Activated B cell treated with CpG ODN at 0.5 μM for 24 hours (primary cell): ENCODE measurements at regions not wholly inside any gene's neighbourhood (a gene's known extent, or its start where the extent isn't known, plus 50 kb on each side); places are given as distances from the start of the nearest gene placed in this dataset.

Experiments
- ATAC-seq: fragments of 200-7000 bp; cut with Tn5 transposase; one replicate; pipeline ENCODE4 v1.10.0; 2021; ENCODE audit warnings: low read depth, mild to moderate bottlenecking, moderate library complexity
- CTCF ChIA-PET: fragments of 350-600 bp; sonication (Branson Sonifier 250); formaldehyde crosslinking; loops from one replicate; lab custom pipeline; 2021; ENCODE audit warnings: antibody characterized with exemption; lab: Charles Lee
- POLR2A ChIA-PET: fragments of 350-600 bp; sonication (Branson Sonifier 250); formaldehyde crosslinking; loops from one replicate; lab custom pipeline; 2021; ENCODE audit warnings: antibody characterized with exemption; lab: Charles Lee
- DNase-seq: peaks from one replicate; pipeline ENCODE4 v3.0.0; 2022
- H3K27ac Mint-ChIP-seq: one replicate; pipeline ENCODE4 v1.8.0; 2020; ENCODE audit warnings: mixed read lengths
- H3K27me3 Mint-ChIP-seq: one replicate; pipeline ENCODE4 v1.8.0; 2021; ENCODE audit warnings: mixed read lengths
- H3K36me3 Mint-ChIP-seq: one replicate; pipeline ENCODE4 v1.8.0; 2021; ENCODE audit warnings: low read depth, mixed read lengths
- H3K4me1 Mint-ChIP-seq: one replicate; pipeline ENCODE4 v1.8.0; 2021; ENCODE audit warnings: mixed read lengths
- H3K4me3 Mint-ChIP-seq: one replicate; pipeline ENCODE4 v1.8.0; 2020; ENCODE audit warnings: mild to moderate bottlenecking, mixed read lengths
- H3K9me3 Mint-ChIP-seq: one replicate; pipeline ENCODE4 v1.8.0; 2020; ENCODE audit warnings: mixed read lengths
- intact Hi-C: fragments of 100-400 bp; cut with micrococcal nuclease; formaldehyde crosslinking; loops from one replicate; pipeline ENCODE4 v1.15.1; 2024
- TF ChIP-seq, protein P1 (sequence below): fragments of 200-600 bp; IDR thresholded peaks from one replicate; pipeline ENCODE4 v1.8.0; 2022; ENCODE audit warnings: antibody characterized with exemption, mild to moderate bottlenecking

DNA sequence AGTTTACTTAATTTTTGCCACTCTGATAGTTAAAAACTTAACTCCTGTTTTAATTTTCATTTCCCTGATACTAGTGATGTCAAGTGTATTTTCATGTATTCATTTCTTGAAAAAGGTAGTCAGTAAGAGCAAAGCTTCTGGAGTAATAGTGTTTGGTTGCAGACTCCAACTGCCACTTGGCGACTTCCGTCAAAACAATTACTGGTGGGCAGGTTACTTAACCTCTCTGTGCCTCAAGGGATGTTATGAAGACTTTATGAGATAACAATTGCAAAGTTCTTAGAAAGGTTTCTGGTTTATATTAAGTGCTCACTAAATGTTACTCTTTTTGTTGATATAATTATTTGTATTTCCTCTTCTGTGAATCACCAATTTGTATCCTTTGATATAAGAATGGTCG is 129.7 kb downstream of the NFKBIZ start:
- Mint-ChIP-seq H3K9me3 (no peaks in the 10 kb centered on the region), H3K27me3 (no peaks in the 10 kb centered on the region), H3K4me3 (no peak overlapping the region), H3K4me1 (peaks cover 23% of the 10 kb centered on the region), H3K27ac (no peak overlapping the region), H3K36me3 (no peaks in the 10 kb centered on the region)
- CTCF ChIA-PET = no interaction called here
- TF ChIP-seq, protein P1, sequence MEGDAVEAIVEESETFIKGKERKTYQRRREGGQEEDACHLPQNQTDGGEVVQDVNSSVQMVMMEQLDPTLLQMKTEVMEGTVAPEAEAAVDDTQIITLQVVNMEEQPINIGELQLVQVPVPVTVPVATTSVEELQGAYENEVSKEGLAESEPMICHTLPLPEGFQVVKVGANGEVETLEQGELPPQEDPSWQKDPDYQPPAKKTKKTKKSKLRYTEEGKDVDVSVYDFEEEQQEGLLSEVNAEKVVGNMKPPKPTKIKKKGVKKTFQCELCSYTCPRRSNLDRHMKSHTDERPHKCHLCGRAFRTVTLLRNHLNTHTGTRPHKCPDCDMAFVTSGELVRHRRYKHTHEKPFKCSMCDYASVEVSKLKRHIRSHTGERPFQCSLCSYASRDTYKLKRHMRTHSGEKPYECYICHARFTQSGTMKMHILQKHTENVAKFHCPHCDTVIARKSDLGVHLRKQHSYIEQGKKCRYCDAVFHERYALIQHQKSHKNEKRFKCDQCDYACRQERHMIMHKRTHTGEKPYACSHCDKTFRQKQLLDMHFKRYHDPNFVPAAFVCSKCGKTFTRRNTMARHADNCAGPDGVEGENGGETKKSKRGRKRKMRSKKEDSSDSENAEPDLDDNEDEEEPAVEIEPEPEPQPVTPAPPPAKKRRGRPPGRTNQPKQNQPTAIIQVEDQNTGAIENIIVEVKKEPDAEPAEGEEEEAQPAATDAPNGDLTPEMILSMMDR = no peak
- POLR2A ChIA-PET = no interaction called here
- no peak for ATAC-seq
- DNase-seq = no peak
- intact Hi-C loops = no loop called here

- no peaks in the 10 kb centered on the region for H3K9me3 Mint-ChIP-seq
- POLR2A ChIA-PET = interaction anchor here (0.9 to 1.2 kb wide), 2 partner anchors 8 to 35 kb away, joined by 3 to 4 read pairs; no protein-coding TSS in a partner anchor
- DNase-seq = no peak
- no peaks in the 10 kb centered on the region for H3K27me3 Mint-ChIP-seq
- ATAC-seq = no peak
- CTCF ChIA-PET = interaction anchor here (1.0 kb wide), 1 partner anchor 245 kb away, joined by 4 read pairs; no protein-coding TSS in a partner anchor
- H3K4me1 Mint-ChIP-seq = peaks cover 22% of the 10 kb centered on the region
- H3K36me3 Mint-ChIP-seq = no peaks in the 10 kb centered on the region
- no peak overlapping the region for H3K27ac Mint-ChIP-seq
- intact Hi-C loops = no loop called here
- no peak overlapping the region for H3K4me3 Mint-ChIP-seq
- TF ChIP-seq, protein P1 = no peak
These were observed 135.0 kb downstream of the NFKBIZ start for GRCh38 chr3:101984356-101984755.

GRCh38 chr3:101988596-101988995 is 139.3 kb downstream of the NFKBIZ start:
- intact Hi-C loops = loop anchor here (1.0 to 5.0 kb wide), 7 partner anchors 12 to 236 kb away; no protein-coding TSS in a partner anchor
- H3K27me3 Mint-ChIP-seq = no peaks in the 10 kb centered on the region
- no peaks in the 10 kb centered on the region for H3K9me3 Mint-ChIP-seq
- H3K27ac Mint-ChIP-seq = peak overlapping the region; percentile 75
- ChIA-PET POLR2A (interaction anchor here (0.8 to 2.2 kb wide), 4 partner anchors 52 to 161 kb away, joined by 3 to 9 read pairs (median 4); partner anchors contain the start of gene NFKBIZ), CTCF (no interaction called here)
- DNase-seq (no peak), ATAC-seq (peak; percentile 36)
- TF ChIP-seq, protein P1 = no peak
- H3K36me3 Mint-ChIP-seq = no peaks in the 10 kb centered on the region
- no peak overlapping the region for H3K4me3 Mint-ChIP-seq
- H3K4me1 Mint-ChIP-seq = peaks cover 52% of the 10 kb centered on the region

- TF ChIP-seq, protein P1 = no peak
- intact Hi-C loops = loop anchor here (2.0 to 5.0 kb wide), 3 partner anchors 48 to 139 kb away; no protein-coding TSS in a partner anchor
- Mint-ChIP-seq H3K36me3 (no peaks in the 10 kb centered on the region), H3K9me3 (no peaks in the 10 kb centered on the region), H3K4me3 (peak overlapping the region; percentile 9), H3K4me1 (peaks cover 54% of the 10 kb centered on the region), H3K27ac (peak overlapping the region; percentile 76), H3K27me3 (no peaks in the 10 kb centered on the region)
- ChIA-PET POLR2A (interaction anchor here (0.8 to 2.2 kb wide), 6 partner anchors 10 to 175 kb away, joined by 3 to 9 read pairs (median 3); partner anchors contain the start of gene NFKBIZ), CTCF (no interaction called here)
- no peak for DNase-seq
- ATAC-seq = no peak
These were observed 140.4 kb downstream of the NFKBIZ start for GRCh38 chr3:101989578-101990200.

- DNase-seq = no peak
- Mint-ChIP-seq H3K27ac (no peak overlapping the region), H3K27me3 (no peaks in the 10 kb centered on the region), H3K9me3 (no peaks in the 10 kb centered on the region), H3K4me3 (no peak overlapping the region), H3K36me3 (no peaks in the 10 kb centered on the region), H3K4me1 (peaks cover 70% of the 10 kb centered on the region)
- ChIA-PET POLR2A (interaction anchor here (0.6 kb wide), 1 partner anchor 143 kb away, joined by 3 read pairs; no protein-coding TSS in a partner anchor), CTCF (interaction anchor here (1.0 kb wide), 1 partner anchor 25 kb away, joined by 3 read pairs; no protein-coding TSS in a partner anchor)
- intact Hi-C loops = no loop called here
- TF ChIP-seq, protein P1 = no peak
- no peak for ATAC-seq
These were observed 143.5 kb downstream of the NFKBIZ start for GRCh38 chr3:101992863-101993262.
